GM23248 (cell line): ENCODE measurements at regions not wholly inside any gene's neighbourhood (a gene's known extent, or its start where the extent isn't known, plus 50 kb on each side); places are given as distances from the start of the nearest gene placed in this dataset.
A peak's percentile ranks its signal among the peaks of the same experiment; 100 is the strongest.

Source experiments
- DNase-seq: peaks from one replicate; pipeline ENCODE4 v3.0.0-alpha.2; 2015
- H2AFZ ChIP-seq: fragments of 200-600 bp; sonication (generic); 2 replicates; pipeline ENCODE4 v1.6.1; 2016; ENCODE audit warnings: antibody characterized with exemption
- H3F3A ChIP-seq: fragments of 200-600 bp; sonication (generic); 2 replicates; pipeline ENCODE4 v1.6.1; 2016; ENCODE audit warnings: mild to moderate bottlenecking, antibody characterized with exemption, mixed run types; ENCODE audit not compliant: insufficient read depth
- H3K27ac ChIP-seq: fragments of 200-600 bp; sonication (generic); 2 replicates; pipeline ENCODE4 v1.5.1; 2016; ENCODE audit warnings: mild to moderate bottlenecking
- H3K27me3 ChIP-seq: fragments of 200-600 bp; sonication (generic); replicated peaks from 2 replicates; pipeline ENCODE4 v1.6.1; 2016; ENCODE audit warnings: mild to moderate bottlenecking; ENCODE audit not compliant: insufficient read depth
- H3K36me3 ChIP-seq: fragments of 200-600 bp; sonication (generic); 2 replicates; pipeline ENCODE4 v1.6.1; 2016; ENCODE audit warnings: low read depth, mild to moderate bottlenecking
- H3K4me1 ChIP-seq: fragments of 200-600 bp; sonication (generic); 2 replicates; pipeline ENCODE4 v1.6.1; 2016; ENCODE audit warnings: mild to moderate bottlenecking; ENCODE audit not compliant: insufficient read depth
- H3K4me2 ChIP-seq: fragments of 200-600 bp; sonication (generic); one replicate; pipeline ENCODE4 v1.6.1; 2016; ENCODE audit warnings: mild to moderate bottlenecking; ENCODE audit not compliant: unreplicated experiment
- H3K4me3 ChIP-seq: fragments of 200-600 bp; sonication (generic); 2 replicates; pipeline ENCODE4 v1.5.1; 2016; ENCODE audit warnings: mild to moderate bottlenecking
- H3K79me2 ChIP-seq: fragments of 200-600 bp; sonication (generic); 2 replicates; pipeline ENCODE4 v1.6.1; 2016; ENCODE audit warnings: mild to moderate bottlenecking; ENCODE audit not compliant: insufficient read depth
- H3K9ac ChIP-seq: fragments of 200-600 bp; sonication (generic); 2 replicates; pipeline ENCODE4 v1.6.1; 2016; ENCODE audit warnings: mild to moderate bottlenecking
- H3K9me2 ChIP-seq: fragments of 200-600 bp; sonication (generic); 2 replicates; pipeline ENCODE4 v1.6.1; 2016; ENCODE audit warnings: mixed run types, mild to moderate bottlenecking, moderate library complexity; ENCODE audit not compliant: insufficient read depth
- H3K9me3 ChIP-seq: fragments of 200-600 bp; sonication (generic); one replicate; pipeline ENCODE4 v1.6.1; 2017; ENCODE audit warnings: low read depth
- H4K20me1 ChIP-seq: fragments of 200-600 bp; sonication (generic); 2 replicates; pipeline ENCODE4 v1.6.0; 2016; ENCODE audit not compliant: insufficient read depth
- EZH2 ChIP-seq: fragments of 200-600 bp; sonication (generic); IDR thresholded peaks from 2 replicates; pipeline ENCODE4 v1.6.1; 2018; ENCODE audit warnings: antibody characterized with exemption, mild to moderate bottlenecking; ENCODE audit not compliant: insufficient read depth, poor library complexity, severe bottlenecking
- EZH2phosphoT487 ChIP-seq: fragments of 200-600 bp; sonication (generic); IDR thresholded peaks from 2 replicates; pipeline ENCODE4 v1.6.1; 2018; ENCODE audit warnings: antibody characterized with exemption, moderate library complexity, mild to moderate bottlenecking, low read depth; ENCODE audit not compliant: insufficient read depth
- WGBS, 2 experiments: methylation state at CpG; one replicate each; pipeline ENCODE4 v1.1.6; 2015 to 2017; ENCODE audit warnings: low lambda C conversion rate in 2 of 2, low coverage in 1 of 2; ENCODE audit errors: missing lambda C conversion rate in 2 of 2; 5-methylcytosine and 5-hydroxymethylcytosine counted together
- in situ Hi-C: fragments of 300-500 bp; cut with MboI; formaldehyde crosslinking; loops from 2 replicates; pipeline ENCODE4 v1.15.0; 2020

DNA sequence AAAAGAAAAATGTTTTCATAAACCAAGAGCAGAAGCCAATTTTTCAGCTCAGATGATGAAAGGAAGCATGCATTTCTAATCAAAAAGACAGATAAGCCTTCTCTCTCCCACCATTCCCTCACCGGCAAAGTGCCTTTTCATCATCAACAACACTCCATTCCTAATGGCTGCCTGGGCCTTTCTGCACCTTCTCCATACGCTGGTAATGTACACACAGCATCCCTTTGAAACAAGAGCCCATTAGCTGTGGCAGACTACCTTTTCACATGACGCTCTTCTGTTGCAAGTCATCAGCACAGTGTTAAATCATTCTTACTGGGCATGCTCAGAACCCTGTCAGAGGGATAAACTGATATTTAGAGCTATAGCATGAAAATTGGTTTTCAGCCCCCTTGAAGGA, 408.9 kb downstream of the MEIS1 start:
- no peaks in the 10 kb centered on the region for H3K9me3 ChIP-seq
- no peak overlapping the region for H3K4me3 ChIP-seq
- in situ Hi-C loops = no loop called here
- H2AFZ ChIP-seq = no peak overlapping the region
- no peak overlapping the region for H3K9ac ChIP-seq
- no peaks in the 10 kb centered on the region for H3K36me3 ChIP-seq
- H3F3A ChIP-seq = peaks cover 25% of the 10 kb centered on the region
- DNase-seq = no peak
- H3K4me2 ChIP-seq = no peak overlapping the region
- 95 to 96% methylated on average over 3 of the region's 3 CpGs for WGBS, 2 experiments
- no peaks in the 10 kb centered on the region for H4K20me1 ChIP-seq
- TF ChIP-seq EZH2phosphoT487 = no peak
- TF ChIP-seq EZH2 = no peak
- peaks cover 22% of the 10 kb centered on the region for H3K4me1 ChIP-seq
- H3K79me2 ChIP-seq = no peaks in the 10 kb centered on the region
- H3K27me3 ChIP-seq = no peaks in the 10 kb centered on the region
- no peaks in the 10 kb centered on the region for H3K9me2 ChIP-seq
- no peak overlapping the region for H3K27ac ChIP-seq

DNA sequence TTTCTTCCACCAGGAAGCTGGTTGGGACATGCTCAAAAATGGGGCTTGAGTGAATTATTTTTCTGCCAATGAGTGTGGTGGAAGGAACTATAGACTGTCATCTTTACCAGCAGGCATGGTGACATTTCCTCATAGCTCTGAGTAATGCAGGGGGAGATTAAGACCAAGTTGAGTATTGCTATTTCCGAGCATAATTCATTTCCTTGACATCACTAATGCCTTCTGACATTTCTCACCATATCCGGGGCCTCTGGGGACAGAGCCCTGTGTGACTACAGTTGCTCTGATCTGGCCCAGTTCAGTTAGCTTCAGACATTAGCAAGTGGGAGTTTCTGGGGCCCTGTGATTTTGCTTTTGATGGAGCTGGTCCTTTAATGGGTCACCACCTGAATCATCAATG, 410.4 kb downstream of the MEIS1 start:
- H3K4me3 ChIP-seq = no peak overlapping the region
- H3K4me1 ChIP-seq = peaks cover 10% of the 10 kb centered on the region
- H3K36me3 ChIP-seq = no peaks in the 10 kb centered on the region
- no peaks in the 10 kb centered on the region for H3K9me3 ChIP-seq
- peaks cover 13% of the 10 kb centered on the region for H3F3A ChIP-seq
- no peak overlapping the region for H3K9ac ChIP-seq
- H3K79me2 ChIP-seq = no peaks in the 10 kb centered on the region
- TF ChIP-seq EZH2 (no peak), EZH2phosphoT487 (no peak)
- no peaks in the 10 kb centered on the region for H4K20me1 ChIP-seq
- H2AFZ ChIP-seq = peak overlapping the region; percentile 16; the same call in 1 of the 2 replicates
- no peaks in the 10 kb centered on the region for H3K9me2 ChIP-seq
- WGBS, 2 experiments = 16 to 35% methylated on average over 2 of the region's 2 CpGs
- H3K4me2 ChIP-seq = peak overlapping the region; percentile 4
- in situ Hi-C loops = no loop called here
- H3K27me3 ChIP-seq = no peaks in the 10 kb centered on the region
- peak overlapping the region; percentile 12; the same call in 1 of the 2 replicates for H3K27ac ChIP-seq
- DNase-seq = peak; percentile 49

DNA sequence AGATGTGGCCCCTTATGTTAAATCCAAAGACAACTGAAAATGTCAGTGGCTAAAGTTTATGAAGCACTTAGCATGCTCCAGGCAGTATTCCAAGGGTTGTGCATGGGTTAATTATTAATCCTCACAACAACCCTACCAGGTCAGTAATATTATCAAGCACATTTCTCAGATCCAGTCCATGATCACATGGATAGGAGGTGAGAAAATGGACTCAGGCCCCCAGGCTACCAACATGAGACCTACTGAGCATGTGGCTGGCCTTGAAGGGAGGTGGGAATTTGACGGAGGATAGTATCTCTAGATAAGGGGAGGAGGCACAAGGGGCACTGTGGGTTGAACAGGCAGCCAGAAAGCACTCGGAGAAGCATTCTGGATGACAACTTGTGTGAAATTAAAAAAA, 412.0 kb downstream of the MEIS1 start:
- Histone ChIP-seq H3K27ac (no peak overlapping the region), H4K20me1 (no peaks in the 10 kb centered on the region), H3K27me3 (no peaks in the 10 kb centered on the region), H3K9me3 (no peaks in the 10 kb centered on the region), H3F3A (peaks cover 11% of the 10 kb centered on the region), H3K9ac (no peak overlapping the region), H3K4me2 (no peak overlapping the region), H3K79me2 (no peaks in the 10 kb centered on the region), H3K4me3 (no peak overlapping the region), H2AFZ (no peak overlapping the region), H3K4me1 (no peaks in the 10 kb centered on the region), H3K9me2 (no peaks in the 10 kb centered on the region), H3K36me3 (no peaks in the 10 kb centered on the region)
- 88 to 97% methylated on average over 2 of the region's 2 CpGs for WGBS, 2 experiments
- TF ChIP-seq EZH2phosphoT487 = no peak
- no peak for TF ChIP-seq EZH2
- no peak for DNase-seq
- in situ Hi-C loops = no loop called here

DNA sequence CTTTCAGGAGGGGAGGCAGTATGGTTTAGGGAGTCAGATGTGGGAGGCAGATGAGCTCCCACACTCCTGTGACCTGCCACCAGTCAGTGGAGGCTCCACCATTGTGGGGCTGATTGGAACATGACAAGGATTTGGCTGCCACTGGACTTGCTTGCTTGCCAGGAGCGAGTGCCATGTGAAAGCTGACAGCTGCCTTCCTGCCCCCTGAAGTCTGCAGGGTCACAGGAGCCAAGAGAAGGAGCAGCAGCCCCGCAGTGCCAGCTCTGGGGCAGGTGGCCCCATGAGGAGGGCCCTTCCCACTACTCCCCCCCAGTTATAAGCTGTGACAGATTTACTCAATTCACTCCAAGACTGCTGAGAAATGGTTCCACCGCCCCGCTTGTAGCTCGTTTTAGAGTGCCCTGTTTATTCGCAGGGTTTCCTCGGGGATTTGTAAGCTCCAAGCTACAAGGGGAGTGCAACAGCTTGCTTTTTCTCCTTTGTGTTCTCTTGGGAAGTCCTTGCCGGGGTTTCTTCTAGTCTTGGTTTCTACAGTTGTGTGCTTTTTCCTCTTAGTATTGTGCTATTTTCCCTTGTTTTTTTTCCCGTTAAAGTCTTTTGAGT, 414.3 kb downstream of the MEIS1 start:
- no peaks in the 10 kb centered on the region for H4K20me1 ChIP-seq
- no peaks in the 10 kb centered on the region for H3K79me2 ChIP-seq
- no peak overlapping the region for H3K4me3 ChIP-seq
- in situ Hi-C loops = no loop called here
- no peak for TF ChIP-seq EZH2phosphoT487
- TF ChIP-seq EZH2 = no peak
- H3K4me2 ChIP-seq = no peak overlapping the region
- no peak overlapping the region for H2AFZ ChIP-seq
- no peak overlapping the region for H3K27ac ChIP-seq
- H3F3A ChIP-seq = peaks cover 16% of the 10 kb centered on the region
- H3K36me3 ChIP-seq = no peaks in the 10 kb centered on the region
- H3K9me3 ChIP-seq = no peaks in the 10 kb centered on the region
- H3K4me1 ChIP-seq = 0 out of 2 replicates have a peak, but pooled peaks cover 4% of the 10 kb centered on the region
- no peak for DNase-seq
- WGBS, 2 experiments = 88 to 91% methylated on average over 9 of the region's 9 CpGs
- H3K27me3 ChIP-seq = no peaks in the 10 kb centered on the region
- no peak overlapping the region for H3K9ac ChIP-seq
- H3K9me2 ChIP-seq = no peaks in the 10 kb centered on the region
